ENCODE measurements at regions not wholly inside any gene's neighbourhood (a gene's known extent, or its start where the extent isn't known, plus 50 kb on each side); places are given as distances from the start of the nearest gene placed in this dataset.

DNA sequence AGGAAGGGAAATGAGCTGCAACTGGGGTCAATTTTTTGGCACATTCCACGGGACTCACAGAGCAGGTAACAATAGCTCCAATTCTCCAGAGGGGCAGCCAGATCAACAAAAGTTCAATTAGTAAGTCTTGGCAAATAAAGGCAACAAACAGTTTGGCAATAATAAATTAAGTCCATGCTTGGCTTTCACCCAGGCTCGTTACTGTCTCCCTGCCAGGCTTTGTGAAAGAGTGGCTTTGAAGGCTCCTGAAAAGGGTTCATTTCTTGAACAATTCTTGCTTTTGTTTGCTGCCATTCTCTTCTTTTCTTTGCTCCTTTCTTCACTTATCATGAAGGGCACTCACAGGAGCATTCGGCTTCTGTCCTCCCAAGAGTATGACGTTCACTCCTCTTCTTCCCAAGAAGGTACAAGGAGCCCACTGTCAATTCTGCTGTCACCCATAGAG, 123.3 kb downstream of the APIP start:
- TF ChIP-seq, protein P1, sequence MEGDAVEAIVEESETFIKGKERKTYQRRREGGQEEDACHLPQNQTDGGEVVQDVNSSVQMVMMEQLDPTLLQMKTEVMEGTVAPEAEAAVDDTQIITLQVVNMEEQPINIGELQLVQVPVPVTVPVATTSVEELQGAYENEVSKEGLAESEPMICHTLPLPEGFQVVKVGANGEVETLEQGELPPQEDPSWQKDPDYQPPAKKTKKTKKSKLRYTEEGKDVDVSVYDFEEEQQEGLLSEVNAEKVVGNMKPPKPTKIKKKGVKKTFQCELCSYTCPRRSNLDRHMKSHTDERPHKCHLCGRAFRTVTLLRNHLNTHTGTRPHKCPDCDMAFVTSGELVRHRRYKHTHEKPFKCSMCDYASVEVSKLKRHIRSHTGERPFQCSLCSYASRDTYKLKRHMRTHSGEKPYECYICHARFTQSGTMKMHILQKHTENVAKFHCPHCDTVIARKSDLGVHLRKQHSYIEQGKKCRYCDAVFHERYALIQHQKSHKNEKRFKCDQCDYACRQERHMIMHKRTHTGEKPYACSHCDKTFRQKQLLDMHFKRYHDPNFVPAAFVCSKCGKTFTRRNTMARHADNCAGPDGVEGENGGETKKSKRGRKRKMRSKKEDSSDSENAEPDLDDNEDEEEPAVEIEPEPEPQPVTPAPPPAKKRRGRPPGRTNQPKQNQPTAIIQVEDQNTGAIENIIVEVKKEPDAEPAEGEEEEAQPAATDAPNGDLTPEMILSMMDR (IDR thresholded peaks at IDR 0.05) = no peak
- no peak for TF ChIP-seq POLR2A (IDR thresholded peaks at IDR 0.05)
